Gastroesophageal sphincter (tissue), 4 donors: ENCODE measurements at regions not wholly inside any gene's neighbourhood (a gene's known extent, or its start where the extent isn't known, plus 50 kb on each side); places are given as distances from the start of the nearest gene placed in this dataset.

ENCODE experiments used
- ATAC-seq: fragments of 150-250 bp; one replicate; pipeline ENCODE4 v1.9.1; 2016; ENCODE audit warnings: mild to moderate bottlenecking, moderate library complexity
- H3K27ac ChIP-seq, 4 donors: fragments of 200-600 bp; sonication (generic) in 3 of 4; 1 replicate in 3 of 4; 2 replicates in 1 of 4; pipeline ENCODE4 v1.5.1; 2016 to 2019
- H3K27me3 ChIP-seq: fragments of 200-600 bp; sonication (generic); one replicate; pipeline ENCODE4 v1.5.1; 2019
- H3K36me3 ChIP-seq, 2 donors: fragments of 200-600 bp; sonication (generic); one replicate each; pipeline ENCODE4 v1.5.1; 2019; ENCODE audit warnings: control low read depth in 1 of 2
- H3K4me1 ChIP-seq, 3 donors: fragments of 200-600 bp; sonication (generic); 1 replicate in 2 of 3; 2 replicates in 1 of 3; pipeline ENCODE4 v1.5.1; 2016 to 2019; ENCODE audit warnings: control low read depth in 2 of 3
- H3K4me3 ChIP-seq, 2 donors: fragments of 200-600 bp; sonication (generic); one replicate each; pipeline ENCODE4 v1.5.1; 2019; ENCODE audit warnings: mild to moderate bottlenecking in 1 of 2, moderate library complexity in 1 of 2
- H3K9me3 ChIP-seq, 3 donors: fragments of 200-600 bp; sonication (generic); one replicate each; pipeline ENCODE4 v1.5.1; 2017 to 2019; ENCODE audit warnings: control low read depth in 2 of 3
- EP300 ChIP-seq: sonication (generic); formaldehyde crosslinking; IDR thresholded peaks from one replicate; pipeline ENCODE4 v1.6.1; 2017; ENCODE audit warnings: antibody characterized with exemption, mild to moderate bottlenecking
- POLR2A ChIP-seq, 2 donors: fragments of 450-650 bp; IDR thresholded peaks; one replicate each; pipeline ENCODE4 v1.6.1; 2017; ENCODE audit warnings: antibody characterized with exemption in 2 of 2, mild to moderate bottlenecking in 2 of 2, moderate library complexity in 1 of 2
- POLR2AphosphoS5 ChIP-seq: sonication (generic); formaldehyde crosslinking; IDR thresholded peaks from one replicate; pipeline ENCODE4 v1.6.1; 2017; ENCODE audit warnings: antibody characterized with exemption
- WGBS, 2 donors: methylation state at CpG; one replicate each; pipeline ENCODE4 v1.1.5; 2018; ENCODE audit warnings: low coverage in 1 of 2; 5-methylcytosine and 5-hydroxymethylcytosine counted together
- TF ChIP-seq, protein P1 (sequence below), 4 experiments: fragments of 200-600 bp in 2 of 4; fragments of 450-650 bp in 2 of 4; sonication (generic) in 1 of 4; IDR thresholded peaks; one replicate each; pipeline ENCODE4 v1.5.1; 2017 to 2019; ENCODE audit warnings: antibody characterized with exemption in 4 of 4, mild to moderate bottlenecking in 2 of 4, moderate library complexity in 2 of 4

DNA sequence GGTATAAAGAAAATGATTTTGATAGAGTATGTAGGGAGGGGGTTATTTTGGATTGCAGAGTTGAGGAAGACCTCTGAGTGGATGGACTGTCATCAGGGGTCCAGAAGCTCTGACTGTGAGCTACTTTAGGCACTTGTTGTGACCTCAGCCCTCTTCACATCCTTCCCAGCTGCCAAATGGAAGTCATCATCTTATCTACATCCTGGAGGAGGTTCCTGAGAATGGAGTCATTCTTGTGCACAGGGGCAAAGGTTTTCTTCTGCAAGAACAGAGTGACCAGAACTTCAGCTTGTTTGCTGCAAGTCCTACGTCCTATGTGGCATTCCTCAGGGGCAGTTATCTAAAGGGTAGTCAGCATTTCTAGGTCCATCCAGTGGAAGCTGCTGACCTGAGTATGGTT is 393.8 kb downstream of the AASDHPPT start:
- no peak for TF ChIP-seq POLR2AphosphoS5
- no peak for TF ChIP-seq EP300
- TF ChIP-seq, protein P1, sequence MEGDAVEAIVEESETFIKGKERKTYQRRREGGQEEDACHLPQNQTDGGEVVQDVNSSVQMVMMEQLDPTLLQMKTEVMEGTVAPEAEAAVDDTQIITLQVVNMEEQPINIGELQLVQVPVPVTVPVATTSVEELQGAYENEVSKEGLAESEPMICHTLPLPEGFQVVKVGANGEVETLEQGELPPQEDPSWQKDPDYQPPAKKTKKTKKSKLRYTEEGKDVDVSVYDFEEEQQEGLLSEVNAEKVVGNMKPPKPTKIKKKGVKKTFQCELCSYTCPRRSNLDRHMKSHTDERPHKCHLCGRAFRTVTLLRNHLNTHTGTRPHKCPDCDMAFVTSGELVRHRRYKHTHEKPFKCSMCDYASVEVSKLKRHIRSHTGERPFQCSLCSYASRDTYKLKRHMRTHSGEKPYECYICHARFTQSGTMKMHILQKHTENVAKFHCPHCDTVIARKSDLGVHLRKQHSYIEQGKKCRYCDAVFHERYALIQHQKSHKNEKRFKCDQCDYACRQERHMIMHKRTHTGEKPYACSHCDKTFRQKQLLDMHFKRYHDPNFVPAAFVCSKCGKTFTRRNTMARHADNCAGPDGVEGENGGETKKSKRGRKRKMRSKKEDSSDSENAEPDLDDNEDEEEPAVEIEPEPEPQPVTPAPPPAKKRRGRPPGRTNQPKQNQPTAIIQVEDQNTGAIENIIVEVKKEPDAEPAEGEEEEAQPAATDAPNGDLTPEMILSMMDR (IDR thresholded peaks at IDR 0.05) = no peak
- TF ChIP-seq POLR2A (IDR thresholded peaks at IDR 0.05) = no peak
- no peaks in the 10 kb centered on the region for H3K36me3 ChIP-seq

DNA sequence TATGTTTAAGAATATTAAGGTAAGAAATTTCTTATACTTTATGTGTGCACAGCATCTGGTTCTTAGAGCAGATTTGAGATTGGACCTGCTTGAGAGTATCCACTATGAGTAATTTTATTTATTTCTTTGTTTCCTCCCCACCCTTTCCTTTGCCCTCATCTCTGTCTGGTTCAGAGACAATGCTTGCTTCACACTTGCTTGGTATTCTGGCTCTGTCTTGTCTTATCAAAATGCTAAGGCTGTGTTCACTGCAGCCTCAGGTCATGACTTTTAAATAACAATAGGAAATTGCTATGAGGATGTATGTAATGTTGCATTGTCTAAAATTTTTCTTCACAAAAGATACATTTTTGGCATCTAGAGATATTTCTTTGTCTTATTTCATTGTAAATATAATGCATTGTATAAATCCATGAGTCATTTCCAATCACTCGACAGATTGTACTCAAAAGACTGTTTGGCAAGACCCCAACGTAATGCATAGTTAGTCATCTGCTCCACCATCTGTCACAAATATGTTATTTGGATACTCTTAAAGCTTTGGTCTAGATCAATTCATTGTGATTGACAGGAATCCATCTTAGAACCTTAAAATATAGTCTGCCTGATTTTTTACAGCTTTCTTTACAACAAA is 395.7 kb downstream of the AASDHPPT start:
- Histone ChIP-seq H3K4me3 (no peak overlapping the region), H3K36me3 (no peaks in the 10 kb centered on the region)

More for the DNA sequence above, 393.8 kb downstream of the AASDHPPT start:
- ATAC-seq = no peak
- Histone ChIP-seq H3K27ac (no peak overlapping the region), H3K4me3 (no peak overlapping the region), H3K4me1 (peaks cover 0 to 9% (median 0%) of the 10 kb centered on the region in 3 donors), H3K27me3 (no peaks in the 10 kb centered on the region), H3K9me3 (peaks cover 0 to 9% (median 0%) of the 10 kb centered on the region in 3 donors)
- 80% methylated on average over 1 of the region's 1 CpG; no CpG with 5 or more reads in 1 of the 2 donors for WGBS, 2 donors

DNA sequence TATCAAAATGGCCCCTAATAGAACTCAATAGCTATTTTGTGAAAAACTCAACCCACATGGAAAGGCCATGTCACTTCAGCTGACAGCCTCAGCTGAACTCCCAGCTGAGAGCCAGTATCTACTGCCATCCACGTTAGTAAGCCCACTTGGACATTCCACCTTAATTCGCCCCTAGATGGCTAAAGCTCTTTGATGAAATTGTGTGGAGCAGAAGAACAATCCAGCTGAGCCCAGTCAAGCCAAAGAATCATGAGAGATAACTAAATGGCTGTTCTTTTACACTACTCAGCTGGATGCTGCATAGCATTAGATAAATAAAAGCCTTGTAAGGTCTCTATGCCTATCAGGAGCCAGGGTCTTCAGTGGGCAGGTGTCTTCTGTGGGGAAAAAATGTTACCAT is 396.8 kb downstream of the AASDHPPT start:
- TF ChIP-seq, protein P1 (IDR thresholded peaks at IDR 0.05) = no peak
- TF ChIP-seq POLR2AphosphoS5 (no peak), EP300 (no peak), POLR2A (IDR thresholded peaks at IDR 0.05) (no peak)
- peaks cover 0 to 9% (median 0%) of the 10 kb centered on the region in 3 donors for H3K9me3 ChIP-seq
- ATAC-seq = no peak
- no peak overlapping the region for H3K27ac ChIP-seq
- WGBS, 2 donors = 88 to 95% methylated on average over 2 of the region's 2 CpGs
- no peak overlapping the region for H3K4me3 ChIP-seq
- H3K27me3 ChIP-seq = no peaks in the 10 kb centered on the region
- H3K36me3 ChIP-seq = no peaks in the 10 kb centered on the region
- no peaks in the 10 kb centered on the region for H3K4me1 ChIP-seq

More for the DNA sequence above, 395.7 kb downstream of the AASDHPPT start:
- WGBS, 2 donors = 58 to 65% methylated on average over 2 of the region's 2 CpGs
- H3K27me3 ChIP-seq = no peaks in the 10 kb centered on the region
- peaks cover 0 to 9% (median 0%) of the 10 kb centered on the region in 3 donors for H3K9me3 ChIP-seq
- no peak overlapping the region for H3K27ac ChIP-seq
- no peak for TF ChIP-seq POLR2AphosphoS5
- TF ChIP-seq, protein P1 (IDR thresholded peaks at IDR 0.05) = no peak
- no peak for ATAC-seq
- H3K4me1 ChIP-seq = no peaks in the 10 kb centered on the region

DNA sequence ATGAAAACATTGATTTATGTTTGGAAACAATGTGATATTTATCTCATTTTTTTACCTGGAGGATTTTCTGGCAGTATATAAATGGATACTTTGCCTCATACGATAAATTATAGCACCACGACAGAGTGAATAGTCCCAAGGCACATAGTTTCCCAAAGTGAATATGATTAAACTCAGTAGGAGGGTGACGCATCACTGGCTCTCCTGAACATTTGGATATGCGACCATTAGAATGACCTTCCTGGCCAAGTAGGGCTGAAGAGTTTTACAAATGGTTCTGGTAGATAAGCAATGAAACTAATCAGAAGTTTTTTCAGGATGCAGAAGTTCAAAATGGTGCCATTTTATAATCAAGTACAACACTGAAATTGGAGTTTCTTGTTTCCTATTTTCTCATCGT is 397.7 kb downstream of the AASDHPPT start:
- H3K4me1 ChIP-seq = no peaks in the 10 kb centered on the region
- no peak for ATAC-seq
- H3K36me3 ChIP-seq = no peaks in the 10 kb centered on the region
- no peak overlapping the region for H3K27ac ChIP-seq
- H3K4me3 ChIP-seq = no peak overlapping the region
- TF ChIP-seq, protein P1 (IDR thresholded peaks at IDR 0.05) = no peak
- no peak for TF ChIP-seq EP300
- no peak for TF ChIP-seq POLR2AphosphoS5
- no peak for TF ChIP-seq POLR2A (IDR thresholded peaks at IDR 0.05)
- 80 to 81% methylated on average over 5 of the region's 5 CpGs for WGBS, 2 donors
- H3K27me3 ChIP-seq = no peaks in the 10 kb centered on the region
- peaks cover 0 to 9% (median 0%) of the 10 kb centered on the region in 3 donors for H3K9me3 ChIP-seq

DNA sequence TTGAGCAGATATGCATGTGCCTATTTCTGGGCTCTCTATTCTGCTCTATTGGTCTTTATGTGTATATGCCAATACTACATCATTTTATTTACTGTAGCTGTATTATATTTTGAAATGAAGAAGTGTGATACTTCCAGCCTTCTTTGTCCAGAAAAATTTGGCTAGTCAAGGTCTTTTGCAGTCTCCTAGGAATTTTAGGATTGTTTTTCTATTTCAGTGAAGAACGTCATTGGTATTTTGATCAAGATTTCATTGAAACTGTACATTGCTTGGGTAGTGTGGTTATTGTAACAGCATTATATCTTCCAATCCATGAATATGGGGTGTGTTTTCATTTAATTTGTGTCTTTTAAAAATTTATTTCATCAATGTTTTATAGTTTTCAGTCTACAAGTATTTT is 400.3 kb downstream of the AASDHPPT start:
- Histone ChIP-seq H3K4me3 (no peak overlapping the region), H3K36me3 (no peaks in the 10 kb centered on the region), H3K27ac (no peak overlapping the region), H3K27me3 (no peaks in the 10 kb centered on the region), H3K4me1 (no peaks in the 10 kb centered on the region), H3K9me3 (peaks cover 0 to 9% (median 0%) of the 10 kb centered on the region in 3 donors)
- ATAC-seq = no peak
- TF ChIP-seq POLR2AphosphoS5 (no peak), POLR2A (IDR thresholded peaks at IDR 0.05) (no peak), EP300 (no peak)
- TF ChIP-seq, protein P1 (IDR thresholded peaks at IDR 0.05) = no peak
- WGBS, 2 donors = 63 to 75% methylated on average over 1 of the region's 1 CpG
